GM12875 (cell line): ENCODE measurements at regions not wholly inside any gene's neighbourhood (a gene's known extent, or its start where the extent isn't known, plus 50 kb on each side); places are given as distances from the start of the nearest gene placed in this dataset.

Source experiments
- H3K4me3 ChIP-seq: one replicate; pipeline ENCODE4 v1.5.1; 2011; ENCODE audit warnings: low read depth, low read length, control low read depth
- CTCF ChIP-seq: IDR thresholded peaks from 2 replicates; pipeline ENCODE4 v1.5.1; 2011; ENCODE audit warnings: low read depth, mild to moderate bottlenecking, control low read depth, inconsistent platforms, low read length, moderate library complexity, borderline replicate concordance; ENCODE audit not compliant: insufficient read depth

- no peak overlapping the region for H3K4me3 ChIP-seq
- TF ChIP-seq CTCF = no peak
These were observed 699.2 kb upstream of the RBFOX1 start for GRCh38 chr16:6633456-6633855.

- no peak overlapping the region for H3K4me3 ChIP-seq
- no peak for TF ChIP-seq CTCF
These were observed 703.5 kb upstream of the RBFOX1 start for GRCh38 chr16:6629110-6629509.

- H3K4me3 ChIP-seq = no peak overlapping the region
- no peak for TF ChIP-seq CTCF
These were observed 707.0 kb upstream of the RBFOX1 start for GRCh38 chr16:6625606-6626005.

- no peak for TF ChIP-seq CTCF
- no peak overlapping the region for H3K4me3 ChIP-seq
These were observed 713.8 kb upstream of the RBFOX1 start for GRCh38 chr16:6618874-6619273.

GRCh38 chr16:6616746-6617145 is 715.9 kb upstream of the RBFOX1 start:
- no peak overlapping the region for H3K4me3 ChIP-seq
- TF ChIP-seq CTCF = no peak

GRCh38 chr16:6615636-6616035 is 717.0 kb upstream of the RBFOX1 start:
- TF ChIP-seq CTCF = no peak
- H3K4me3 ChIP-seq = no peak overlapping the region

- no peak for TF ChIP-seq CTCF
- no peak overlapping the region for H3K4me3 ChIP-seq
These were observed 721.1 kb upstream of the RBFOX1 start for GRCh38 chr16:6611535-6611934.
